HUES64 (cell line): ENCODE measurements at regions not wholly inside any gene's neighbourhood (a gene's known extent, or its start where the extent isn't known, plus 50 kb on each side); places are given as distances from the start of the nearest gene placed in this dataset.

Source experiments
- H3K27ac ChIP-seq: 2 replicates; pipeline ENCODE4 v1.7.0; 2013; ENCODE audit warnings: low read depth, low read length, inconsistent platforms
- H3K27me3 ChIP-seq: 2 replicates; pipeline ENCODE4 v1.6.1; 2013; ENCODE audit warnings: mild to moderate bottlenecking, low read length; ENCODE audit not compliant: insufficient read depth
- H3K36me3 ChIP-seq: 2 replicates; pipeline ENCODE4 v1.6.1; 2013; ENCODE audit warnings: mild to moderate bottlenecking, low read length; ENCODE audit not compliant: insufficient read depth
- H3K4me1 ChIP-seq: 2 replicates; pipeline ENCODE4 v1.6.1; 2013; ENCODE audit warnings: mild to moderate bottlenecking, low read length, moderate library complexity; ENCODE audit not compliant: insufficient read depth
- H3K4me3 ChIP-seq: 2 replicates; pipeline ENCODE4 v1.5.1; 2013; ENCODE audit warnings: mild to moderate bottlenecking, low read length, moderate library complexity
- H3K9ac ChIP-seq: 2 replicates; pipeline ENCODE4 v1.6.1; 2013; ENCODE audit warnings: mild to moderate bottlenecking, low read depth, low read length
- H3K9me3 ChIP-seq: 2 replicates; pipeline ENCODE4 v1.6.1; 2013; ENCODE audit warnings: low read depth, low read length; ENCODE audit not compliant: insufficient read depth
- WGBS: fragments of 150-250, 120-280 bp; methylation state at CpG from one replicate; pipeline ENCODE4 v1.1.7; 2013; ENCODE audit warnings: missing lambda C conversion rate; 5-methylcytosine and 5-hydroxymethylcytosine counted together

- Histone ChIP-seq H3K9me3 (no peaks in the 10 kb centered on the region), H3K27me3 (no peaks in the 10 kb centered on the region), H3K36me3 (no peaks in the 10 kb centered on the region), H3K4me3 (no peak overlapping the region), H3K27ac (no peak overlapping the region), H3K4me1 (peaks cover 8% of the 10 kb centered on the region; the same call in 1 of the 2 replicates), H3K9ac (no peak overlapping the region)
- WGBS = 97% methylated on average over 3 of the region's 4 CpGs
Observed at GRCh38 chr15:62430552-62430951, 265.5 kb upstream of the C2CD4B start.

- peaks cover 6% of the 10 kb centered on the region; the same call in 1 of the 2 replicates for H3K4me1 ChIP-seq
Observed at GRCh38 chr15:62431008-62431797, 266.1 kb upstream of the C2CD4B start.

GRCh38 chr15:62431817-62432216, 266.7 kb upstream of the C2CD4B start:
- H3K4me3 ChIP-seq = no peak overlapping the region

More at GRCh38 chr15:62431008-62431797, 266.1 kb upstream of the C2CD4B start:
- WGBS = 95% methylated on average over 4 of the region's 6 CpGs
- H3K27ac ChIP-seq = no peak overlapping the region
- H3K36me3 ChIP-seq = no peaks in the 10 kb centered on the region
- H3K9me3 ChIP-seq = no peaks in the 10 kb centered on the region
- H3K4me3 ChIP-seq = no peak overlapping the region
- H3K27me3 ChIP-seq = no peaks in the 10 kb centered on the region
- no peak overlapping the region for H3K9ac ChIP-seq

GRCh38 chr15:62432702-62433398, 267.8 kb upstream of the C2CD4B start:
- H3K4me3 ChIP-seq = no peak overlapping the region
- H3K27ac ChIP-seq = no peak overlapping the region
- H3K9me3 ChIP-seq = no peaks in the 10 kb centered on the region
- H3K27me3 ChIP-seq = no peaks in the 10 kb centered on the region
- H3K9ac ChIP-seq = no peak overlapping the region
- H3K36me3 ChIP-seq = no peaks in the 10 kb centered on the region
- 89% methylated on average over 5 of the region's 5 CpGs for WGBS
- no peaks in the 10 kb centered on the region for H3K4me1 ChIP-seq

More at GRCh38 chr15:62431817-62432216, 266.7 kb upstream of the C2CD4B start:
- Histone ChIP-seq H3K27ac (no peak overlapping the region), H3K36me3 (no peaks in the 10 kb centered on the region), H3K9ac (no peak overlapping the region), H3K9me3 (no peaks in the 10 kb centered on the region), H3K4me1 (0 out of 2 replicates have a peak, but pooled peaks cover under 1% of the 10 kb centered on the region), H3K27me3 (no peaks in the 10 kb centered on the region)
- WGBS = 90% methylated on average over 5 of the region's 5 CpGs

- Histone ChIP-seq H3K36me3 (no peaks in the 10 kb centered on the region), H3K9ac (no peak overlapping the region), H3K27ac (no peak overlapping the region), H3K27me3 (no peaks in the 10 kb centered on the region), H3K9me3 (no peaks in the 10 kb centered on the region), H3K4me1 (no peaks in the 10 kb centered on the region), H3K4me3 (no peak overlapping the region)
- 95% methylated on average over 4 of the region's 4 CpGs for WGBS
Observed at GRCh38 chr15:62436235-62436634, 271.1 kb upstream of the C2CD4B start.

- H3K27me3 ChIP-seq = no peaks in the 10 kb centered on the region
- H3K4me3 ChIP-seq = no peak overlapping the region
- H3K9me3 ChIP-seq = no peaks in the 10 kb centered on the region
- 100% methylated on average over 2 of the region's 2 CpGs for WGBS
- no peaks in the 10 kb centered on the region for H3K36me3 ChIP-seq
- no peak overlapping the region for H3K9ac ChIP-seq
- H3K4me1 ChIP-seq = no peaks in the 10 kb centered on the region
- no peak overlapping the region for H3K27ac ChIP-seq
Observed at GRCh38 chr15:62437753-62438152, 272.7 kb upstream of the C2CD4B start.

GRCh38 chr15:62439543-62440016, 274.5 kb upstream of the C2CD4B start:
- Histone ChIP-seq H3K9me3 (no peaks in the 10 kb centered on the region), H3K36me3 (no peaks in the 10 kb centered on the region), H3K4me3 (no peak overlapping the region), H3K4me1 (no peaks in the 10 kb centered on the region), H3K27ac (no peak overlapping the region), H3K9ac (no peak overlapping the region), H3K27me3 (no peaks in the 10 kb centered on the region)
- WGBS = 94% methylated on average over 5 of the region's 5 CpGs

GRCh38 chr15:62440362-62441105, 275.4 kb upstream of the C2CD4B start:
- H3K36me3 ChIP-seq = no peaks in the 10 kb centered on the region
- no peak overlapping the region for H3K27ac ChIP-seq
- 92% methylated on average over 11 of the region's 11 CpGs for WGBS

GRCh38 chr15:62444104-62445022, 279.3 kb upstream of the C2CD4B start:
- no peak overlapping the region for H3K9ac ChIP-seq
- no peak overlapping the region for H3K4me3 ChIP-seq
- no peaks in the 10 kb centered on the region for H3K27me3 ChIP-seq
- no peaks in the 10 kb centered on the region for H3K9me3 ChIP-seq
- WGBS = 92% methylated on average over 7 of the region's 8 CpGs
- peaks cover 12% of the 10 kb centered on the region; the same call in 1 of the 2 replicates for H3K4me1 ChIP-seq
- no peaks in the 10 kb centered on the region for H3K36me3 ChIP-seq
- H3K27ac ChIP-seq = no peak overlapping the region

More at GRCh38 chr15:62440362-62441105, 275.4 kb upstream of the C2CD4B start:
- Histone ChIP-seq H3K27me3 (no peaks in the 10 kb centered on the region), H3K4me1 (peaks cover under 1% of the 10 kb centered on the region; the same call in 1 of the 2 replicates), H3K4me3 (no peak overlapping the region), H3K9me3 (no peaks in the 10 kb centered on the region), H3K9ac (no peak overlapping the region)

- Histone ChIP-seq H3K27me3 (no peaks in the 10 kb centered on the region), H3K36me3 (no peaks in the 10 kb centered on the region), H3K27ac (no peak overlapping the region), H3K4me3 (no peak overlapping the region), H3K9ac (no peak overlapping the region), H3K9me3 (no peaks in the 10 kb centered on the region), H3K4me1 (peaks cover 12% of the 10 kb centered on the region; the same call in 1 of the 2 replicates)
- WGBS = 80% methylated on average over 1 of the region's 2 CpGs
Observed at GRCh38 chr15:62445244-62445643, 280.2 kb upstream of the C2CD4B start.
